OCI-LY1 (cell line): ENCODE measurements at regions not wholly inside any gene's neighbourhood (a gene's known extent, or its start where the extent isn't known, plus 50 kb on each side); places are given as distances from the start of the nearest gene placed in this dataset.
"Not testable (repeated sequence)": the region's sequence is repeated elsewhere in the genome, so short reads cannot be mapped to it uniquely, and the experiment has no call there.

Experiments used
- CTCF ChIP-seq: fragments of 200-600 bp; sonication (generic), shearing (Covaris generic); IDR thresholded peaks from 2 replicates; pipeline ENCODE4 v1.5.1; 2017; ENCODE audit warnings: mild to moderate bottlenecking, antibody characterized with exemption, low read length, moderate library complexity, mixed read lengths
- EZH2 ChIP-seq: fragments of 200-600 bp; sonication (generic), shearing (Covaris generic); IDR thresholded peaks from 2 replicates; pipeline ENCODE4 v1.8.0; 2017; ENCODE audit warnings: borderline replicate concordance, mixed run types, mild to moderate bottlenecking, antibody characterized with exemption, low read length, moderate library complexity, mixed read lengths

GRCh38 chr9:39611449-39612231 is 256.2 kb downstream of the SPATA31A1 start:
- not testable (repeated sequence) for TF ChIP-seq CTCF, EZH2
